SU-DHL-6 (cell line): ENCODE measurements at regions not wholly inside any gene's neighbourhood (a gene's known extent, or its start where the extent isn't known, plus 50 kb on each side); places are given as distances from the start of the nearest gene placed in this dataset.

Source experiments
- EZH2phosphoT487 ChIP-seq: fragments of 200-600 bp; sonication (generic), shearing (Covaris generic); conservative IDR thresholded peaks from 2 replicates; pipeline ENCODE4 v1.6.1; 2018; ENCODE audit warnings: mild to moderate bottlenecking, antibody characterized with exemption, low read length, moderate library complexity, mixed read lengths
- TF ChIP-seq, protein P1 (sequence below): fragments of 200-600 bp; sonication (generic); IDR thresholded peaks from one replicate; pipeline ENCODE4 v1.5.1; 2017; ENCODE audit warnings: antibody characterized with exemption, mild to moderate bottlenecking, low read length, moderate library complexity; ENCODE audit not compliant: insufficient read depth, poor library complexity, severe bottlenecking

DNA sequence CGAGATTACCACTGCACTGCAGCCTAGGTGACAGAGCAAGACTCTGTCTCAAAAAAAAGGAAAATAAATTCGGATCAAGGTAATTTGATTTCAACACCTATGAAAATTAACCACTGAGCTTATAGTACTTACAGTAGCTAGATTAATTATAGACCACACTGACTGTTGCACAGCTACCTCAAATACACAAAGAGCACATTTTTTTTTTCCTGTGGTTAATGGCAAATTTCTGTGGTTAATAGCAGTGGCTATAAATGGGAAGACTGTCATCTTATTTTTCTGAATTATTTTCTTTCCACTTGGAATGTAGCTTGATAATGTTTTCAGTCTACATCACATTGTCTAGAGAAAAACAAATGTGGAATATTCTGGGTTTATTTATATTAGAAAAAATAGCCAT lies 1661.6 kb upstream of the PCDH7 start:
- TF ChIP-seq, protein P1, sequence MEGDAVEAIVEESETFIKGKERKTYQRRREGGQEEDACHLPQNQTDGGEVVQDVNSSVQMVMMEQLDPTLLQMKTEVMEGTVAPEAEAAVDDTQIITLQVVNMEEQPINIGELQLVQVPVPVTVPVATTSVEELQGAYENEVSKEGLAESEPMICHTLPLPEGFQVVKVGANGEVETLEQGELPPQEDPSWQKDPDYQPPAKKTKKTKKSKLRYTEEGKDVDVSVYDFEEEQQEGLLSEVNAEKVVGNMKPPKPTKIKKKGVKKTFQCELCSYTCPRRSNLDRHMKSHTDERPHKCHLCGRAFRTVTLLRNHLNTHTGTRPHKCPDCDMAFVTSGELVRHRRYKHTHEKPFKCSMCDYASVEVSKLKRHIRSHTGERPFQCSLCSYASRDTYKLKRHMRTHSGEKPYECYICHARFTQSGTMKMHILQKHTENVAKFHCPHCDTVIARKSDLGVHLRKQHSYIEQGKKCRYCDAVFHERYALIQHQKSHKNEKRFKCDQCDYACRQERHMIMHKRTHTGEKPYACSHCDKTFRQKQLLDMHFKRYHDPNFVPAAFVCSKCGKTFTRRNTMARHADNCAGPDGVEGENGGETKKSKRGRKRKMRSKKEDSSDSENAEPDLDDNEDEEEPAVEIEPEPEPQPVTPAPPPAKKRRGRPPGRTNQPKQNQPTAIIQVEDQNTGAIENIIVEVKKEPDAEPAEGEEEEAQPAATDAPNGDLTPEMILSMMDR, result no peak
- TF ChIP-seq EZH2phosphoT487, result no peak
